Esophagus mucosa (tissue), 1 donor: ENCODE measurements at regions not wholly inside any gene's neighbourhood (a gene's known extent, or its start where the extent isn't known, plus 50 kb on each side); places are given as distances from the start of the nearest gene placed in this dataset.

ENCODE experiments used
- ATAC-seq: fragments of 200-7000 bp; cut with Tn5 transposase; one replicate; pipeline ENCODE4 v1.9.1; 2020
- donor health status: DM: yes; HTN: yes; CAD: no.

- no peak for ATAC-seq
Observed at GRCh38 chrX:9148615-9149399, 114.9 kb upstream of the FAM9B start.

GRCh38 chrX:9149501-9150245, 115.7 kb upstream of the FAM9B start:
- no peak for ATAC-seq

DNA sequence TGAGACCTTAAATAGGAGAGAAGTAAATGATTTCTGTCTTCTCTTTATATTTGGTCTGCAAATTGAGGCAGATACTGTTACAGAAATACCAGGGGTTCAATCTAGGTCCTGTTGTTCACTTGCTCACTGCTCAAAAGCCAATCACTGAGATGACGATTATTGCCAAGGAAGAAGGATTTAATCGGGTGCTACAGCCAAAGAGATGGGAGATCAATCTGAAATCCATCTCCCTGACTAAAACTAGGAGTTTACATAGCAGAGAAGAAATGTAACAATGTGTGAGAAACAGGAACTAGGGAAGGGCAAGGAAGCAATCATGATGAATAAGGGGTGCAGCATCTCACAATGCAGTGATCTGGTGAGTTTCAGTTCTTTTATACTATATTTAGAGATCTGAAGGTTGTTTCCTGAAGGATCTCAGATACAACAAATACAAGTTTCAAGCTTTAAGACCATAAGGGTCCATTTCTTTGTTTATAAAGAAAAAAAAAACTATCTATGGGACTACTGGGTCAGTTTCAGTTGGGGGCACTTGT, 117.9 kb upstream of the FAM9B start:
- ATAC-seq = no peak

DNA sequence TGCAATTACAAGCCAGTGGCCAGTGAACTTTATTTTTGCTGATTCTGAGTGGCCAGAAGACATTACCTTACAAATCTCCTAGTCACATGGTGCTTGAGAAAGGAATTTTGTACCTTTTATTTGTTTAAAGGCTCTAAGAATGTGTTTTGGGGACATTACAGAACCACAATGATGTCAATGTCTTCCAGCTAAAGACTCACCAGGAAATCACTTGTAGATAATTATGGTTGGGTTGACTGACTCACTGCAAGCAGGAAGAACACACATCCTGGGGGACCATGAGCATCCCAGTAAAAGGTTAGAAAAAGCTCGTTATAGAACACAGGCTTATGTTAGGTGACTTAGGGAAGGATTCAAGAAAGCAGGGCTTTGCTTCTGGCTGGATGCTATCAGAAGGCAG, 119.4 kb upstream of the FAM9B start:
- no peak for ATAC-seq

DNA sequence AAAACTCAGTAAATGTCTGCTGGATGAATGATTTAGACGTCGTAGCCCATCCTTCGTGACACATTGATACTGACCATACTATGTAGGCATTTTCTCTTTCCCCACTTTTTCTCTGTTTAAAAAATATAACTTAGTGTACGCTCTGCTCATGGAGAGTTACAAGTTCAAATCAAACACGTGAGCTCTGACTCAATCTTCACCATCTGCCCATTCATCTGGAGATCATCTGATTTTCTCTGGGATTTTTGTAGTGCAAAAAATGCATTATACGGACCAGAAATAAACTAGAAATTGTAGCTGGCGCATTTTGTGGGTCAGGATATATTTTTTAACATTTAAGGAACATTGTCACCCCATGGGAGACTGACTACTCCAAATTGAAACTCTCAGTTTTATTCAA, 124.7 kb upstream of the FAM9B start:
- no peak for ATAC-seq

DNA sequence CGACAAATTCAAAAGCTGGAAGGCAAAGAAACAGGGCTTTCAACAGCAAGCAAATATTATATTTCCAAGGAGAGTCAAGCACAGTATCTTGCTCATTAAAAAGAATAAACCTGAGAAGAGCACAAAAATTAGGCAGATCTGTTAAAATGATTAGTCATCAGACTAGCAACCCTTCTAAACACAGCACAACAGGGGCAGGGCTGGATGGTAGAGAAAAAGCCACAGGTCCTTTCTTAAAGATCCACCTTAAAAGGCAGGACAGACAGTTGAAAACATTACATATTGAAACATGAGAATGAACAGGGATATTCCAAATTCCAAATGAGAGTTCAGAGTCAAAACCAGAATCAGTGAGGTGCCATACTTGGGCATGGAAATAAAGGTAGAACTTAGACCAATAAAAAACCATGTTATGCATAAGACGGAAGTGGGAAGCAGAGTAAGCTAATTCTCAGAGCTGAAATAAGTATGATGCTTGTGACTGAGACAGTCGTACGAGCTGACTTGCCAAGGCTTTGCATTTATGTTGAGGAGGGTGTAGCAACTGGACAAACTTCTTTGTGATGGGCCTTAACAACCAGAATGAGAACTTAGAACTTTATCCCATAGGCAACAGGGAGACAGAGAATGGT, 126.9 kb upstream of the FAM9B start:
- ATAC-seq = no peak

DNA sequence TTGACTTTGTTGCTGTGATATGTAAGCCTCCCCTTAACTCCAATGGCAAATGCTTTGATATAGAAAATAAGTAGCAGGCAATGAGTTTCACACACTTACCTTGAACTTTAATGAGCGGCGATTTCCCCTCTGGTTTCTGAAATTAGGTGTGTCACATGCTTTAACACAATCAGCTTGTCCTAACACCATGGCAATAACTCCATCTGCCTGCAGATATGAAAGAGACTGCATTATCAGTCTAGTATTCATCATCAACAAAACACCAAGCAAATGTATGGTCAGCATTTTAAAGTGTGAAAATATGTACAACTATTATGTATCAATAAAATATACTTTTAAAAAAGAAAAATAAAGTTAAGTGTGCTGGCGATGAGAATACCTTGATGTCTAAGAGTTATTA, 128.8 kb upstream of the FAM9B start:
- no peak for ATAC-seq

GRCh38 chrX:9163214-9163709, 129.3 kb upstream of the FAM9B start:
- no peak for ATAC-seq

GRCh38 chrX:9164086-9164485, 130.2 kb upstream of the FAM9B start:
- ATAC-seq = no peak

- no peak for ATAC-seq
Observed at GRCh38 chrX:9164533-9165426, 130.9 kb upstream of the FAM9B start.

- ATAC-seq = no peak
Observed at GRCh38 chrX:9166584-9166944, 132.6 kb upstream of the FAM9B start.

DNA sequence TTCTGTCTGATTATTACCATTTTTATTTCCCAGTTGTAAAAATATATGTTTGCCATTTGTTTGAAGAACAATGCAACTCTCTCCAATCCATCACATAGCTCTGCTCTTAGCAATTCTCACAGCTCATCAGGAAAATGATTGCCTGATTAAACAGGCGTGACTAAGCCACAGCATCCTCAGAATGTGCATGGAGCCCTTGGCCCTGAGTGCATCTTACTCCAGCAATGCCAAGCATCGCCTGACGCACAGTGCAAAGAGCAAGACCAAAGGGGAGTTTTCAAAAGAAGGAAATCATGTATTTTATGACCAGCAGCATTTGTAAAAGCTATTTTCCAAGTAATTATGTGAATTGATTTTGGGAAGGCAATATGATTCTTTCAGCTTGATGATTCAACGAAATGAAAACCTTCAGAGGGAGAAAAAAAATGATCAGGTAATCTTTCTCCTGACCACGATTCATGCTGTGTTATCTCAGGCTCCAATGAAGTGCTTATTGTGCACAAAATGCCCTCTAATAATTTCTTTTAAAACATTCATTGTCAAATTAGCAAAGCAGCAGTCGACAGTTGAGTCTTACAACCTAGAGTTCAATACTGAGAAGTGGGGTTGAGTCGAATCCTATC, 138.0 kb upstream of the FAM9B start:
- ATAC-seq = no peak

- ATAC-seq = no peak
Observed at GRCh38 chrX:9172464-9172850, 138.5 kb upstream of the FAM9B start.

DNA sequence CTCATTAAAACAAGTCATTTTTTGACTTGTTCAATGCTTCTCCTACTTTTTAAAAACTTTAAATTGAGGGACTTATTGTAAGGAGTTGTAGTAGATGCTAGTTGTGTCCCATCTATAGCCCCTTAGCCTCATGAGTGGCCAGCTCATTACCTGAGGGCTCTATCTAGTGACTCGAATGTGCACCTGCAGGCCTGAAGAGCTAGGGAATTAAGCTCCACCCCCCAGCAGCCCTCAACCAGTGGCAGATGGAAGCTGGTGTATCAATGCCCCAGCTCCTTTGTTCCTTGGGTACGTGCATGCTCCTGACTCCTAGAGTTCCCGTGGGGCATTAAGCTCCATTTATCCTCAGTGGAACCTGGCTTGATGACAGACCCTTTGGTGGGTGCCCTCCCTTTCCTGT, 146.7 kb upstream of the FAM9B start:
- no peak for ATAC-seq

DNA sequence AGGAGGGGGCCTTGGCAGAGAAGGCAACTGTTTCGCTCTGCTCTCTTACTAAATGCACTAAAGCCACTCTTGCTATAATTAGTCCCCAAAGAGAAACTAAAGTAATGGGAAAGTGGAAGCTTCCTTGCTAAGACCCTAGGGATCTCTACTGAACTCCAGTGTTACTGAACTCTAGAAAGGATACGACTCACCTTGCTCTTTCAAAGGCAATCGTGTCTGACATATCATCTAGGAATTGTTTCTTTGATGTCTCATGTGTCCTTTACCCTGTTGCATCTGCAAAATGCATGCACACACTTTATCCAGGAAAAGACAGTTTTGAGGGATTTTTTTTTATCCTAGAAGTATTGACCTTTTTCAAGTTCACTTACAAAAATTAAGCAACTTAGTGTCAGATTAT, 148.1 kb upstream of the FAM9B start:
- ATAC-seq = no peak

- no peak for ATAC-seq
Observed at GRCh38 chrX:9183481-9183880, 149.6 kb upstream of the FAM9B start.

GRCh38 chrX:9184211-9184610, 150.3 kb upstream of the FAM9B start:
- ATAC-seq = no peak

DNA sequence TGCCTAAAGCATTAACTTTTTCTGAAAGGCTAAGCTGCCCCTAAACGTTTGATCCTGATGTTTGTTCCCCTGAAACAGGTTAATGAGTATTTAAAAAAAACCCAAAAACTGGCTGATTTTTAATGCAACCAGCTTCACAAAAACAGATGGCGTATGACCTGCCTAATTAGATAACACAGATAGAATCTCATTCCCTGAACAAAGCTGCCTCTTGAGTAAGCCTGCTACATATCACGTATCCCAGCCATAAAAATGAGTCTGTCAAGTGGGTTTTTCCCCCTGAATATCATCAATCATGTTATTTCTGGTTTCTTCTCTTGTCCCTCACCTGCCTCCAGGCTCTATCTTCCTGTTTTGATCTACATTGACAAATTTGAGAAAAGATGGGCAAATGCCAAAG, 154.2 kb upstream of the FAM9B start:
- ATAC-seq = no peak

DNA sequence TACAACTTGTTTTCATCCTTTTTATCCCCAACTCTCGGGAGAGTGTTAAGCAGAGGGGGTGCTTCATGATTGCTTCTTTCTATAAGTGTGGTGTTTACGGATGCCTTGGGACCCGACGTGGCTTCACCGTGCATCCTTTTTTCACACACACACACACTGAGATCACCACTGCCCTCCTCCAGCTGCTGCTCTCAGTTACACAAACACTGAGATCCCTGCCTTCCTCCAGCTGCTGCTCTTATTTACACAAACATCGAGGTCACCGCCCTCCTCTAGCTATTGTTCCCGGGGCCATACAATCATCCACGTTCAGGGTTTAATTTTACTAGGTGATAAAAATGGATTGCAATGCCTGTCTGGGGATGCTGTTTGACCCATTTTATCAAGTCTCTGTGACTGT, 155.4 kb upstream of the FAM9B start:
- no peak for ATAC-seq

- no peak for ATAC-seq
Observed at GRCh38 chrX:9191392-9191791, 157.5 kb upstream of the FAM9B start.

DNA sequence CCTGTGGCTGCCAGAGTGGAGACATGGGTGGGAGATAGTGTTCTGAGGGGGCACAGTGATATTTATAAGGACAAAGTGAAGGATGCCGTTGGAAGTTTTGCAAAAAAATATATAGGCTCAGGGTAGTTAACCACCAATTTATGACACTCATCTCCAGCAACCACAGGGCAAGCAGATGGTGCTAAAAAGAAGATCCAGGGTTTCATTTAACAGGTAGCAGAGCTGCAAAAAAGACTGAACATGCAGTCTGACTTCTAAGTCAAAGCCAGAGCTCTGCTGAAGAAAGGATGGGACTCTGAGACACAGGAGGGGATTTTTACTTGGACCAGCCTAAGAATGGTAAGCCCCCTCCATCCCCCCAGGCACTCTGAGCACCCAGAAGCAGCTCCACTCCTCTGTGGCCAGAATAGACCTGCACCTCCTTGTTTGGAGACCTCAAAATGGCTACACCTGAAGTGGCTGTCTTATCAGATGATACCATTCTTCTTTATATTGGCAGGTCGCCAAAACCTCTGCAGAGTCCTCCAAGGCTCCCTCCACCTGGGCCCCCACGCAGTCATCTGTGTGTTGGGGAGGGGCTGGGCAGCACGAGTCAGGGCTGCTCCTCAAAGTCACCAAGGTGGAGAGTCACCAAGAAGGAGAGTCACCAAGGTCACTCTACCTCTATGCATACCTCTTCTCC, 161.4 kb upstream of the FAM9B start:
- ATAC-seq = no peak
